Stimulated activated CD8-positive, alpha-beta memory T cell treated with anti-CD3 and anti-CD28 coated beads, Interleukin-7, amount 100 ng/mL, for 48 hours (primary cell): ENCODE measurements at regions not wholly inside any gene's neighbourhood (a gene's known extent, or its start where the extent isn't known, plus 50 kb on each side); places are given as distances from the start of the nearest gene placed in this dataset.

Experiments used
- DNase-seq, 2 donors: peaks; one replicate each; pipeline ENCODE4 v3.0.0-alpha.2; 2020; ENCODE audit warnings: low read depth in 1 of 2; ENCODE audit errors: extremely low read depth in 1 of 2

DNA sequence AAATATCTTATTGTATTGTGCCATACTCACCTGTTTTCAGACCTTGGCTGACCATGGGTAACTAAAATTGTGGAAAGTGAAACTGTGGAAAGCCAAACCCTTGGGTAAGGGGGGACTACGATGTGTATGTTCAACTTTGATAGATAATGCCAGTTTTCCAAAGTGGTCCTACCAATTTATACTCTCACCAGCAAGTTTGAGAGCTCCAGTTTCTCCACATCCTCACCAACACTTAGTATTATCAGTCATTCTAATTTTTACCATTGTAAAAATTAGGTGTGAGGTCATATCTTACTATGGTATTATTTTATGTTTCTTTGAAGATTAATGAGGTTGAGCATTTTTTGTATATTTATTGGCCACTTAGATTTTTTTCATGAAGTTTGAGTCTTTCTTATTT is 346.9 kb upstream of the PODXL start:
- no peak for DNase-seq

DNA sequence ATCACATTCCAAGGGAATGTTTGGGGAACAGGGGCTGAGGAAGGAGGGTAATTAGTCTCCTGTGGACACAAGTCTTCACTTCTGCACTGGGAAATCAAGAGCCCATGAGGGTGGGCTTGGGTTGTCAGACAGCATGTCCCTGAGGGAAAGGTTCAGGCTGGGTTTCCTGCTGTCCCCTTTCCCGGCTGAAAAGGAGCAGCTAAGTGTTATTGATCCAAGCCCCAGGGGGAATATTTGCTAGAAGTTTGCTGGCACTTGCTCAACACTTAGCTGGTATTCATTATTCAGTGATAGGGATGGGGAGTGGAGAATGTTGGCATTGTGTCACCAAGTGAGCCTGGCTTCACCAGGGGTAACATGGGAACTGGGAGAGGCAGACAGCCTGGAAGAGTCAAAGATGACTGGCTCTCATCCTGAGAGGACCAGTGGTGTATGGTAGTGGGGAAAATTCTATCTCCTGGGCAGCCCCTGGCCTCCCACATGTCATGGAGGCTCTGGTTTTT is 344.4 kb upstream of the PODXL start:
- DNase-seq, result no peak

GRCh38 chr7:131899271-131900030 is 343.0 kb upstream of the PODXL start:
- DNase-seq, result no peak

- no peak for DNase-seq
Observed at GRCh38 chr7:131898418-131898817, 342.0 kb upstream of the PODXL start.

GRCh38 chr7:131897790-131898165 is 341.4 kb upstream of the PODXL start:
- no peak for DNase-seq

GRCh38 chr7:131897016-131897789 is 340.8 kb upstream of the PODXL start:
- no peak for DNase-seq

DNA sequence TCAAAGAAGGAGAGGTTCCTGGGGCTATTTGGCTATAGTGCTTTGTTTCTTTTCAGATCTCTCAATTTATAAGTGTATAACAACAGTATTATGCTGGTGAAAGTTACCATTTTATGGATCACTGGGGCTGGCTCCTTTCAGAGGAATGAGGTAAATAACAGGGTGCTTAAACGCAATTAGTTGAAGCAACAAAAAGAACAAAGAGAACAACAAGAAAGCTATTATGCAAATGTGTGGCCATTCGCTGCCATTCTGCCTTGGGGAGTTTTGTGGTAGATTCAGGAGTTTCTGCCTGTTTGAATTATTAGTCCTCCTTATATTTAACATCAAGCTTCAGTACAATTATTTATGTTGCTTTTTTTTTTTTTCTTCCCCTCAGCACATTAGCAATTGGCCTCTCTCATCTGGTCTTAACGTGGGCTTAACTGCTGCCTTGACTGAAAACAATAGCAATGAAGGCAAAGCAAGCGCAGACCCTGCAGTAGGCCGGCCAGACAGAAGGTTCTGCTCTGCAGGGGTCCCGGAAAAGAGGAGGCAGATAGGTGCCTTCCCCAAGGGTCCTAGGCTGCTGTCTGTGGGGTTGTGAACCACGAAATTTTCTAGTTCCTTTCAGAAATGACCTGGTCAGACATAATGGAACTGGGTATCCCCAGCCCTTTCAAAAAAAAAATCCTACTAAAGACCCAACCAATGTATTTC is 339.9 kb upstream of the PODXL start:
- no peak for DNase-seq

DNA sequence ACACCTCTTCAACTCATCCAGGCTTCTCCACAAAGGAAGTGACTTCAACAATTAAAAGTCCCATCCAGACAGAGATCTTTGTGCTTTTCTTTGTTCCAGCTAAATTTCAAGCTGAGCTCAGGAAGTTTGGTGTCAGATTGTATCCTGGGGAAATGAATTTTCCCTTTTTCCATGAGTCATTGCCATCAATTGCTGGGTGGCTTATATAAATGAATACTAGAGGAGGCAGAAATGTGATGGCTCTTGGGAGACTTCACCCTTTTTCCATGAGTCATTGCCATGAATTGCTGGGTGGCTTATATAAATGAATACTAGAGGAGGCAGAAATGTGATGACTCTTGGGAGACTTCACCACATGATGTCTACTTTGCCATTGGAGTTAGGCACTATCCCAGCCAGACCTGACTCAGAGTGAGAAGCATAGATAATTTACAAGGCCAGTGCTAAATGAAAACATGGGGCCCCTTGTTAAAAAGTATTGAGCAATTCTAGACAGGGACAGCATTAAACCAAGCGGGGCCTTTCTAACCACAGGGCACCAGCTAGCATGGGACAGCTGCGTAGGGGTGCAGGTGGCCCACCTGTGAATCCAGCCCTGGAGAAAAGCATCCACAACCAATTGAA is 339.2 kb upstream of the PODXL start:
- no peak for DNase-seq

GRCh38 chr7:131893631-131894340 is 337.4 kb upstream of the PODXL start:
- no peak for DNase-seq

GRCh38 chr7:131890176-131890575 is 333.7 kb upstream of the PODXL start:
- DNase-seq, result no peak

DNA sequence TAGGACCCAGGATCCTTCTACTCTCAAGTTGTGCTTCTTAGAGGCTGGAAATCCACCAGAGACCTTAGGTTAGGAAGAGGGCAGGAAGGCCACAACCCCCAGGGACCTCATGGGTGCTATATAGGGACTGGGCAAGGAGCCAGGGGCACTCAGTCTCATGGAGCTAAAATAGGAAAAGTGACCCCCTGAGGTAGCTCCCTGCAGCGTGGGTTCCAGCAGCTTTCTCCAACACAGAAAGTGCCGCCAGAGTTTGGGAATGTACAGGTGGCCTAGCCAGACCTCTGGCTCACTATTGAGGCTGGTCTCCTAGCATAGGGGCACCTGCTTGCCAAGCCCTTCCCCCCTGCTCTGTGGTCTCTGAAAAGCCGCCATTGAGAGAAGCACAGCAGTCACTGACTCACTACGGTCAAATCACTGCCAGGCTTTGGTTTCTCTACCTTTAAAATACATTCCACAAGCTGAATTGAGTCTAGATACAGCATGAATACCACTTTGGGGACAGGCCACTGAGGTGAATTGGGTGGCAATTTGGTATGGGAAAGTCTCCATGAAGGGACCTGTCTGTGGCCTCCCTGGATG is 333.2 kb upstream of the PODXL start:
- no peak for DNase-seq

DNA sequence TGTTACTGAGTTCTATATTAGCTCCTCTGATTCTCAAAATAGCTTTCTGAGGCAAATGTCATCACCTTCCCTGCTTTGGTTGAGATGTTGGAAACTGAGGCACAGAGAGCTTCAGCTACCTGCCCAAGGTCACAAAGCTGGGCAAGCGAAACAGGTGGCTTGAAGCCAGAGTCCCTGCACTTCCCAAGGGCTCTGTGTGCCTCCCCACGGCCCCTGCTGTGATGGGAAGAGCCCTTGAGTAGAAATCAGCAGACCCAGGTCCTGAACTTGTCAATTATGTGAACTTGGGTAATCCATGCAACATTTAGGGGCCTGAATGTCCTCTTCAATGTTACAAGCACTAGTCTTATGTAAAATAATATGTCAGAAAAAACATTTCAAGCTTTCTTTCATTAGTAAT is 327.3 kb upstream of the PODXL start:
- DNase-seq, result no peak

DNA sequence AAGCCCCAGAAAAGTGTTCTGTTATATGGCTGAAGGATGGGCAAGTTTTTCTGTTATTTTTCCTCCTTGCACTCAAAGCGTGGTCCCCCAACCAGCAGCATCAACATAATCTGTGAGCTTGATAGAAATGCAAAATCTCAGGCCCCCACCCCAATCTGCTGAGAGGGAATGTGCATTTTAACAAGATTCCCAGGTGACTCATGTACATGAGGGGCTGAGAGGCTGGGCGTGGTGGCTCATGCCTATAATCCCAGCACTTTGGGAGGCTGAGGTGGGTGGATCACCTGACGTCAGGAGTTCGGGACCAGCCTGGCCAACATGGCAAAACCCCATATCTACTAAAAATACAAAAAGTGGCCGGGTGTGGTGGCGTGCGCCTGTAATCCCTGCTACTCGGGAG is 326.8 kb upstream of the PODXL start:
- DNase-seq, result no peak

DNA sequence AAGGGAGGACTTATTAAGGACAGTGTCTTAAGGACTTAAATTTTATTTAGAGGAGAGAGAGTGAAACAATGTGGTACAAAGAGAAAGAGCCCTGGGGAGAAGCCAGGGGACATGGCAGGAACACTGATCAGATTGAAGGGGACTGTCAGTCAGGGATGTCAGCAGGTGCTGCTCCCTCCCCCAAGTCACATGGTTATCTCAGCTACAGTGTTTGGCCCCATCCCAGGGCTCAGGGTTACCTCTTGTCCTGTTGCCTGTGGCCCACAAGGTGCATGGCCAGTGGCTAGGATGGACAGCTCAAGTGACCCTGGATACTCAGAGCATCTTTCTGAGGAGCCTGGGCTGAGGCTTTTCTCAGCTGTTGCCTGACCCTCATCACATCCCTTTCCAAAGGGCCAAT is 325.9 kb upstream of the PODXL start:
- DNase-seq, result no peak

DNA sequence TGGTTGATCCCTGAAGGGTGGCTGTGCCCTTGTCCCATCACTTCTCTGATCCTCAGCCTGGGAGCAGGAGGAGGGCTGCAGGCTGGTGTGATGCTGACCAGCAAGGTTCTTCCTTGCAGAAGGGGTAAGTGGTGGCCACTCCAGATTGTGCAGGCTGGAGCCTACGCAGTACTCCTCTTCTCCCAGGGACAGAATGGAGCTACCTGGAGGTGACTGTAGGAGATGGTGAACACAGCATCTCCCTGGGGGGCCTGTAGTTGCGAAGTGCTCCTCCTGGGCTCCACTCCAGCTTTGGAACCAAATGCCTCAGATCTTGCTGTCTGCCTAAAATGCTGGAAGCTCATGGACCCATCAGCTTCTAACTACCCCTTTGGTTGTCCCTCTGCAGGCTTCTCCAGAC is 323.6 kb upstream of the PODXL start:
- DNase-seq, result no peak

DNA sequence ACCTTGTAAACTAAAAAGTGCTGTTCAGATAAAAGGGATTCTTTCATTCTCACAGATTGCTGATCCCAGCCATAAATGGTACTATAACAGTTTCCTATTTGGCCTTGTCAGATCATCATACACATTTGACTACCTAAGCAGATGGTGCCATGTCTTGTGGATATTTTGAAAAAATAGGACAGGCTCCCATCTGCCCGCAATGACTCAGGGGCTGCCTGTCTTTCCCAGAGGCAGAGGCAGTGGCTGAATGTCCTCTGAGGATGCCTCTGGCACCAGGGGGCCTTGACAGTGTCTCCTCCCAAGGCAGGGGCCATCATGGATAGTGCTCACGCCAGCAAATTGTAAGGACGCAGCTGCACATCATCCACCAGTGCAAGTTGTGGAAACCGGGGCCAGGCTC is 323.0 kb upstream of the PODXL start:
- DNase-seq, result no peak

DNA sequence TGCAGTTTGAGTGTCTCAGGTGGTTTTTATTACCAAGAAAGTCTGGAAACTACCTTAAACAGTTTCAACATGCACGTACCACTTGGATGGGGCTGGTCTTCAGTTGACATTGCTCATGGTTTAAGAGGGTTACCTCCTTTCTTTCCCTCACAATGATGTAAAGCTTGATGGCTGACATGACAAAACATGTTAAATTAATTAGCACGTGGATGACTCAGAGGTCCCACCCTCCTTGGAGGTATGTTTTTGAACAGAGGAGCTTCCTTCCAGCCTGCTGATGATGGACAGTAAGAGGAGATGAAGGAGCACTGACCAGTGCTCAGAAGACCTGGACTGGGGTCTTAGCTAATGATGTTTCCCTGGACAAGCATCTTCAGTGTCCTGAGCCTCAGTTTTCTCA is 322.3 kb upstream of the PODXL start:
- DNase-seq, result no peak

DNA sequence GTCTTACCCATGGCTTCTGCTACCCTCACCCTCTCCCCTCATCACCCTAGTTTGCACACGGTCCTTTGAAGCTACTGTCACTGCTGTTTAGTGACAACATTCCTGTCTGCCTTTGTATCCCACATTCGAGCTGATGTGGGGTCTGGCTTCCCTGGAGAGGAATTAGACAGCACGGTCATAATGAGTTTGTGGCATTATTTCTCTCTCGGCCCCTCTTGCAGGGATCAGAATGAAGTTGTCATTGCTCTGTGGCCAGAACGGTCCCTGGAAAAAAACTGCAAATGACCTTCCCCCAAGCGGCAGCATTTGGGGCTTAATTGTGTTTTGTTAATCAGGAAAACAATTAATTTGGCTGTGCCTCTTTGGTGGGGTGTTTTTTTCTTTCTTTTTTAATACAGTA is 317.2 kb upstream of the PODXL start:
- no peak for DNase-seq

- no peak for DNase-seq
Observed at GRCh38 chr7:131869986-131870385, 313.6 kb upstream of the PODXL start.

- DNase-seq, result no peak
Observed at GRCh38 chr7:131869169-131869844, 312.9 kb upstream of the PODXL start.
